ENCODE measurements at regions not wholly inside any gene's neighbourhood (a gene's known extent, or its start where the extent isn't known, plus 50 kb on each side); places are given as distances from the start of the nearest gene placed in this dataset.

DNA sequence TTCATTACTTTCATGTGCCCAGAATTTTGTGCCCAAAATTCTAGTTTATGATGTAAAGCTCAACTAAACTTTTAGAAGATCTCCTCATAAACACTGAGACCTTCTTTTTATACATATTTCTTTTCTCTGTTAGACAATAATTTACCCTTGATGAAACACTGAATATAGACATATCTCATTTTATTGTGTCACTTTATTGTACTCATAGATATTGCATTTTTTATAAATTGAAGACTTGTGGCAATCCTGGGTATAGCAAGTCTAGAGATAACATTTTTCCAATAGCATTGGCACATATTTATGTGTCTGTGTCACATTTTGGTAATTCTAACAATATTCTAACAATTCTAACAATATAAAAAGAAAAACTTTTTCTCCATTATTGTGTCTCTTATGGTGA lies 74.9 kb upstream of the POU3F2 start:
- TF ChIP-seq, protein P1, sequence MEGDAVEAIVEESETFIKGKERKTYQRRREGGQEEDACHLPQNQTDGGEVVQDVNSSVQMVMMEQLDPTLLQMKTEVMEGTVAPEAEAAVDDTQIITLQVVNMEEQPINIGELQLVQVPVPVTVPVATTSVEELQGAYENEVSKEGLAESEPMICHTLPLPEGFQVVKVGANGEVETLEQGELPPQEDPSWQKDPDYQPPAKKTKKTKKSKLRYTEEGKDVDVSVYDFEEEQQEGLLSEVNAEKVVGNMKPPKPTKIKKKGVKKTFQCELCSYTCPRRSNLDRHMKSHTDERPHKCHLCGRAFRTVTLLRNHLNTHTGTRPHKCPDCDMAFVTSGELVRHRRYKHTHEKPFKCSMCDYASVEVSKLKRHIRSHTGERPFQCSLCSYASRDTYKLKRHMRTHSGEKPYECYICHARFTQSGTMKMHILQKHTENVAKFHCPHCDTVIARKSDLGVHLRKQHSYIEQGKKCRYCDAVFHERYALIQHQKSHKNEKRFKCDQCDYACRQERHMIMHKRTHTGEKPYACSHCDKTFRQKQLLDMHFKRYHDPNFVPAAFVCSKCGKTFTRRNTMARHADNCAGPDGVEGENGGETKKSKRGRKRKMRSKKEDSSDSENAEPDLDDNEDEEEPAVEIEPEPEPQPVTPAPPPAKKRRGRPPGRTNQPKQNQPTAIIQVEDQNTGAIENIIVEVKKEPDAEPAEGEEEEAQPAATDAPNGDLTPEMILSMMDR (IDR thresholded peaks at IDR 0.05; ENCODE audit: low read length), result no peak
- no peak for TF ChIP-seq EZH2phosphoT487 (IDR thresholded peaks at IDR 0.05; ENCODE audit: low read length)

Measured in MM.1S (cell line).